GM23248 (cell line): ENCODE measurements at regions not wholly inside any gene's neighbourhood (a gene's known extent, or its start where the extent isn't known, plus 50 kb on each side); places are given as distances from the start of the nearest gene placed in this dataset.

Experiments
- EZH2 ChIP-seq: fragments of 200-600 bp; sonication (generic); IDR thresholded peaks from 2 replicates; pipeline ENCODE4 v1.6.1; 2018; ENCODE audit warnings: antibody characterized with exemption, mild to moderate bottlenecking; ENCODE audit not compliant: insufficient read depth, poor library complexity, severe bottlenecking
- EZH2phosphoT487 ChIP-seq: fragments of 200-600 bp; sonication (generic); IDR thresholded peaks from 2 replicates; pipeline ENCODE4 v1.6.1; 2018; ENCODE audit warnings: antibody characterized with exemption, moderate library complexity, mild to moderate bottlenecking, low read depth; ENCODE audit not compliant: insufficient read depth

- TF ChIP-seq EZH2phosphoT487 = no peak
- no peak for TF ChIP-seq EZH2
These were observed 204.9 kb upstream of the PPARGC1A start for GRCh38 chr4:24094726-24095125.
